HEK293 (cell line): ENCODE measurements at regions not wholly inside any gene's neighbourhood (a gene's known extent, or its start where the extent isn't known, plus 50 kb on each side); places are given as distances from the start of the nearest gene placed in this dataset.

Experiments
- CTCF ChIA-PET: fragments of 350-600 bp; formaldehyde crosslinking; extraction: SDS; loops from one replicate; lab custom pipeline; 2021; ENCODE audit warnings: antibody characterized with exemption; lab: Yijun Ruan, JAX
- POLR2A ChIA-PET: fragments of 300-600 bp; formaldehyde crosslinking; extraction: SDS; loops from one replicate; lab custom pipeline; 2020; ENCODE audit warnings: antibody characterized with exemption, inconsistent platforms; lab: Yijun Ruan, JAX
- H3K27ac ChIP-seq: fragments of 200-500 bp; sonication (Bioruptor generic); 2 replicates; pipeline ENCODE4 v1.5.1; 2014; ENCODE audit warnings: low read depth, low read length, control low read depth, inconsistent platforms; ENCODE audit errors: extremely low read depth
- H3K36me3 ChIP-seq, 2 experiments: fragments of 200-500 bp in 1 of 2; sonication (Bioruptor generic) in 1 of 2; 1 replicate in 1 of 2; 2 replicates in 1 of 2; pipeline ENCODE4 v1.5.1; 2014 to 2017; ENCODE audit warnings: inconsistent platforms in 2 of 2, low read length in 2 of 2; ENCODE audit not compliant: control insufficient read depth in 2 of 2, insufficient read depth in 1 of 2
- H3K4me1 ChIP-seq: fragments of 200-500 bp; sonication (Bioruptor generic); 2 replicates; pipeline ENCODE4 v1.5.1; 2014; ENCODE audit warnings: mild to moderate bottlenecking, low read length, inconsistent platforms; ENCODE audit not compliant: control insufficient read depth, insufficient read depth
- H3K4me3 ChIP-seq: 2 replicates; pipeline ENCODE4 v1.5.1; 2011; ENCODE audit warnings: low read depth, mild to moderate bottlenecking, control low read depth, low read length, moderate library complexity
- H3K9me3 ChIP-seq: fragments of 200-500 bp; sonication (Bioruptor generic); 2 replicates; pipeline ENCODE4 v1.5.1; 2014; ENCODE audit warnings: low read depth, low read length, inconsistent platforms; ENCODE audit not compliant: control insufficient read depth, insufficient read depth
- GFI1B ChIP-seq: fragments of 450-650 bp; formaldehyde crosslinking; IDR thresholded peaks from 2 replicates; pipeline ENCODE4 v1.5.1; 2016; ENCODE audit warnings: missing biosample characterization, missing genetic modification characterization
- MZF1 ChIP-seq: fragments of 450-650 bp; formaldehyde crosslinking; IDR thresholded peaks from 2 replicates; pipeline ENCODE4 v1.5.1; 2017; ENCODE audit warnings: missing biosample characterization, missing genetic modification characterization, borderline replicate concordance
- OSR2 ChIP-seq: fragments of 450-650 bp; formaldehyde crosslinking; IDR thresholded peaks from 2 replicates; pipeline ENCODE4 v1.5.1; 2016; ENCODE audit warnings: missing biosample characterization, missing genetic modification characterization
- RBAK ChIP-seq: fragments of 450-650 bp; formaldehyde crosslinking; IDR thresholded peaks from 2 replicates; pipeline ENCODE4 v1.5.1; 2016; ENCODE audit warnings: missing biosample characterization, missing genetic modification characterization
- ZNF175 ChIP-seq: fragments of 450-650 bp; formaldehyde crosslinking; IDR thresholded peaks from 2 replicates; pipeline ENCODE4 v1.5.1; 2016; ENCODE audit warnings: missing biosample characterization, missing genetic modification characterization
- ZNF239 ChIP-seq: fragments of 450-650 bp; formaldehyde crosslinking; IDR thresholded peaks from 2 replicates; pipeline ENCODE4 v1.5.1; 2016; ENCODE audit warnings: missing biosample characterization, missing genetic modification characterization
- ZNF266 ChIP-seq: fragments of 450-650 bp; formaldehyde crosslinking; IDR thresholded peaks from 2 replicates; pipeline ENCODE4 v1.5.1; 2016; ENCODE audit warnings: missing biosample characterization, missing genetic modification characterization, low read depth
- ZNF354C ChIP-seq: fragments of 450-650 bp; formaldehyde crosslinking; IDR thresholded peaks from 2 replicates; pipeline ENCODE4 v1.5.1; 2016; ENCODE audit warnings: missing biosample characterization, missing genetic modification characterization, low read depth, borderline replicate concordance
- ZNF394 ChIP-seq: fragments of 450-650 bp; formaldehyde crosslinking; IDR thresholded peaks from 2 replicates; pipeline ENCODE4 v1.5.1; 2016; ENCODE audit warnings: missing biosample characterization, missing genetic modification characterization, mild to moderate bottlenecking, moderate library complexity, borderline replicate concordance
- ZNF404 ChIP-seq: fragments of 450-650 bp; formaldehyde crosslinking; IDR thresholded peaks from 2 replicates; pipeline ENCODE4 v1.5.1; 2017; ENCODE audit warnings: missing biosample characterization, missing genetic modification characterization
- ZNF501 ChIP-seq: fragments of 450-650 bp; formaldehyde crosslinking; IDR thresholded peaks from 2 replicates; pipeline ENCODE4 v1.5.1; 2016; ENCODE audit warnings: missing biosample characterization, missing genetic modification characterization
- ZNF560 ChIP-seq: fragments of 450-650 bp; formaldehyde crosslinking; IDR thresholded peaks from 2 replicates; pipeline ENCODE4 v1.5.1; 2017; ENCODE audit warnings: missing biosample characterization, missing genetic modification characterization, borderline replicate concordance
- ZNF626 ChIP-seq: fragments of 450-650 bp; sonication (Bioruptor Pico); formaldehyde crosslinking; IDR thresholded peaks from 2 replicates; pipeline ENCODE4 v1.5.1; 2018; ENCODE audit warnings: missing biosample characterization, missing genetic modification characterization, inconsistent platforms
- ZNF776 ChIP-seq: fragments of 450-650 bp; formaldehyde crosslinking; IDR thresholded peaks from 2 replicates; pipeline ENCODE4 v1.5.0; 2017; ENCODE audit warnings: missing biosample characterization, missing genetic modification characterization, borderline replicate concordance
- ZXDB ChIP-seq: fragments of 450-650 bp; formaldehyde crosslinking; IDR thresholded peaks from 2 replicates; pipeline ENCODE4 v1.5.1; 2016; ENCODE audit warnings: missing biosample characterization, missing genetic modification characterization
- TF ChIP-seq, protein P1 (sequence below): fragments of 450-650 bp; formaldehyde crosslinking; IDR thresholded peaks from 2 replicates; pipeline ENCODE4 v1.5.1; 2016; ENCODE audit warnings: missing biosample characterization, missing genetic modification characterization
- TF ChIP-seq, protein P2 (sequence below): fragments of 450-650 bp; formaldehyde crosslinking; IDR thresholded peaks from 2 replicates; pipeline ENCODE4 v1.5.1; 2016; ENCODE audit warnings: missing biosample characterization, missing genetic modification characterization
- TF ChIP-seq, protein P3 (sequence below): fragments of 450-650 bp; formaldehyde crosslinking; IDR thresholded peaks from 2 replicates; pipeline ENCODE4 v1.5.1; 2016; ENCODE audit warnings: missing biosample characterization, missing genetic modification characterization
- TF ChIP-seq, protein P4 (sequence below): fragments of 450-650 bp; formaldehyde crosslinking; IDR thresholded peaks from 2 replicates; pipeline ENCODE4 v1.5.1; 2016; ENCODE audit warnings: missing biosample characterization, missing genetic modification characterization
- TF ChIP-seq, protein P5 (sequence below): fragments of 450-650 bp; formaldehyde crosslinking; IDR thresholded peaks from 2 replicates; pipeline ENCODE4 v1.5.1; 2017; ENCODE audit warnings: missing biosample characterization, missing genetic modification characterization
- TF ChIP-seq, protein P6 (sequence below): fragments of 450-650 bp; formaldehyde crosslinking; IDR thresholded peaks from 2 replicates; pipeline ENCODE4 v1.5.1; 2016; ENCODE audit warnings: missing biosample characterization, missing genetic modification characterization

DNA sequence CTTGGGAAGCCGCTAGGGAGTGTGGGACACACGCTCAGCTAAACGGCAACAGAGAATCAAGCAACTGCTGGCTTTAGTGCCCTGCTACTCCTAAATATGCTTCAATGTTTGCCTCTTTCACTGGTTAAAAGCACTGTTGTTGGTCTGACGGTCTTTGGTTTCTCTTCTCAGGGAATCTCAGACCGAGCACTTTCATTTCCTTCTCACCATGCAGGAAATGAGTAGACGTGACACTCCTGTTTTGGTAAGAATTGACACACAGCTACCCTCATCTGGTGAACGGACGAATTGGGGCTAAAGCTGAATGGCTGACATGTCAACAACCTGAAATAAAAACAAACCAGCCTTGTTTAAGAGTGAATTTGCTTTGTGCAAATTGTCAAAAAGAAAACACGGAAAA is 57.5 kb upstream of the PIWIL1 start:
- TF ChIP-seq, protein P1, sequence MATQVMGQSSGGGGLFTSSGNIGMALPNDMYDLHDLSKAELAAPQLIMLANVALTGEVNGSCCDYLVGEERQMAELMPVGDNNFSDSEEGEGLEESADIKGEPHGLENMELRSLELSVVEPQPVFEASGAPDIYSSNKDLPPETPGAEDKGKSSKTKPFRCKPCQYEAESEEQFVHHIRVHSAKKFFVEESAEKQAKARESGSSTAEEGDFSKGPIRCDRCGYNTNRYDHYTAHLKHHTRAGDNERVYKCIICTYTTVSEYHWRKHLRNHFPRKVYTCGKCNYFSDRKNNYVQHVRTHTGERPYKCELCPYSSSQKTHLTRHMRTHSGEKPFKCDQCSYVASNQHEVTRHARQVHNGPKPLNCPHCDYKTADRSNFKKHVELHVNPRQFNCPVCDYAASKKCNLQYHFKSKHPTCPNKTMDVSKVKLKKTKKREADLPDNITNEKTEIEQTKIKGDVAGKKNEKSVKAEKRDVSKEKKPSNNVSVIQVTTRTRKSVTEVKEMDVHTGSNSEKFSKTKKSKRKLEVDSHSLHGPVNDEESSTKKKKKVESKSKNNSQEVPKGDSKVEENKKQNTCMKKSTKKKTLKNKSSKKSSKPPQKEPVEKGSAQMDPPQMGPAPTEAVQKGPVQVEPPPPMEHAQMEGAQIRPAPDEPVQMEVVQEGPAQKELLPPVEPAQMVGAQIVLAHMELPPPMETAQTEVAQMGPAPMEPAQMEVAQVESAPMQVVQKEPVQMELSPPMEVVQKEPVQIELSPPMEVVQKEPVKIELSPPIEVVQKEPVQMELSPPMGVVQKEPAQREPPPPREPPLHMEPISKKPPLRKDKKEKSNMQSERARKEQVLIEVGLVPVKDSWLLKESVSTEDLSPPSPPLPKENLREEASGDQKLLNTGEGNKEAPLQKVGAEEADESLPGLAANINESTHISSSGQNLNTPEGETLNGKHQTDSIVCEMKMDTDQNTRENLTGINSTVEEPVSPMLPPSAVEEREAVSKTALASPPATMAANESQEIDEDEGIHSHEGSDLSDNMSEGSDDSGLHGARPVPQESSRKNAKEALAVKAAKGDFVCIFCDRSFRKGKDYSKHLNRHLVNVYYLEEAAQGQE (tag by site-specific recombination) = no peak
- TF ChIP-seq, protein P2, sequence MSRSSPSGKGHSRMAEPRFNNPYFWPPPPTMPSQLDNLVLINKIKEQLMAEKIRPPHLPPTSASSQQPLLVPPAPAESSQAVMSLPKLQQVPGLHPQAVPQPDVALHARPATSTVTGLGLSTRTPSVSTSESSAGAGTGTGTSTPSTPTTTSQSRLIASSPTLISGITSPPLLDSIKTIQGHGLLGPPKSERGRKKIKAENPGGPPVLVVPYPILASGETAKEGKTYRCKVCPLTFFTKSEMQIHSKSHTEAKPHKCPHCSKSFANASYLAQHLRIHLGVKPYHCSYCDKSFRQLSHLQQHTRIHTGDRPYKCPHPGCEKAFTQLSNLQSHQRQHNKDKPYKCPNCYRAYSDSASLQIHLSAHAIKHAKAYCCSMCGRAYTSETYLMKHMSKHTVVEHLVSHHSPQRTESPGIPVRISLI (tag by site-specific recombination) = no peak
- TF ChIP-seq MZF1 (no peak), ZNF239 (tag by site-specific recombination) (no peak), ZNF560 (no peak), ZNF501 (no peak)
- TF ChIP-seq, protein P3, sequence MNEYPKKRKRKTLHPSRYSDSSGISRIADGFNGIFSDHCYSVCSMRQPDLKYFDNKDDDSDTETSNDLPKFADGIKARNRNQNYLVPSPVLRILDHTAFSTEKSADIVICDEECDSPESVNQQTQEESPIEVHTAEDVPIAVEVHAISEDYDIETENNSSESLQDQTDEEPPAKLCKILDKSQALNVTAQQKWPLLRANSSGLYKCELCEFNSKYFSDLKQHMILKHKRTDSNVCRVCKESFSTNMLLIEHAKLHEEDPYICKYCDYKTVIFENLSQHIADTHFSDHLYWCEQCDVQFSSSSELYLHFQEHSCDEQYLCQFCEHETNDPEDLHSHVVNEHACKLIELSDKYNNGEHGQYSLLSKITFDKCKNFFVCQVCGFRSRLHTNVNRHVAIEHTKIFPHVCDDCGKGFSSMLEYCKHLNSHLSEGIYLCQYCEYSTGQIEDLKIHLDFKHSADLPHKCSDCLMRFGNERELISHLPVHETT = no peak
- TF ChIP-seq, protein P4, sequence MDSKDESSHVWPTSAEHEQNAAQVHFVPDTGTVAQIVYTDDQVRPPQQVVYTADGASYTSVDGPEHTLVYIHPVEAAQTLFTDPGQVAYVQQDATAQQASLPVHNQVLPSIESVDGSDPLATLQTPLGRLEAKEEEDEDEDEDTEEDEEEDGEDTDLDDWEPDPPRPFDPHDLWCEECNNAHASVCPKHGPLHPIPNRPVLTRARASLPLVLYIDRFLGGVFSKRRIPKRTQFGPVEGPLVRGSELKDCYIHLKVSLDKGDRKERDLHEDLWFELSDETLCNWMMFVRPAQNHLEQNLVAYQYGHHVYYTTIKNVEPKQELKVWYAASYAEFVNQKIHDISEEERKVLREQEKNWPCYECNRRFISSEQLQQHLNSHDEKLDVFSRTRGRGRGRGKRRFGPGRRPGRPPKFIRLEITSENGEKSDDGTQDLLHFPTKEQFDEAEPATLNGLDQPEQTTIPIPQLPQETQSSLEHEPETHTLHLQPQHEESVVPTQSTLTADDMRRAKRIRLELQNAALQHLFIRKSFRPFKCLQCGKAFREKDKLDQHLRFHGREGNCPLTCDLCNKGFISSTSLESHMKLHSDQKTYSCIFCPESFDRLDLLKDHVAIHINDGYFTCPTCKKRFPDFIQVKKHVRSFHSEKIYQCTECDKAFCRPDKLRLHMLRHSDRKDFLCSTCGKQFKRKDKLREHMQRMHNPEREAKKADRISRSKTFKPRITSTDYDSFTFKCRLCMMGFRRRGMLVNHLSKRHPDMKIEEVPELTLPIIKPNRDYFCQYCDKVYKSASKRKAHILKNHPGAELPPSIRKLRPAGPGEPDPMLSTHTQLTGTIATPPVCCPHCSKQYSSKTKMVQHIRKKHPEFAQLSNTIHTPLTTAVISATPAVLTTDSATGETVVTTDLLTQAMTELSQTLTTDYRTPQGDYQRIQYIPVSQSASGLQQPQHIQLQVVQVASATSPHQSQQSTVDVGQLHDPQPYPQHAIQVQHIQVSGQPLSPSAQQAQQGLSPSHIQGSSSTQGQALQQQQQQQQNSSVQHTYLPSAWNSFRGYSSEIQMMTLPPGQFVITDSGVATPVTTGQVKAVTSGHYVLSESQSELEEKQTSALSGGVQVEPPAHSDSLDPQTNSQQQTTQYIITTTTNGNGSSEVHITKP (tag by site-specific recombination) = no peak
- ChIA-PET POLR2A (no interaction called here), CTCF (interaction anchor here (0.6 to 1.5 kb wide), 4 partner anchors 11 to 49 kb away, joined by 3 to 4 read pairs (median 4); no protein-coding TSS in a partner anchor)
- Histone ChIP-seq H3K36me3 (no peaks in the 10 kb centered on the region), H3K27ac (no peak overlapping the region), H3K9me3 (no peaks in the 10 kb centered on the region), H3K4me3 (no peak overlapping the region), H3K4me1 (no peaks in the 10 kb centered on the region)

DNA sequence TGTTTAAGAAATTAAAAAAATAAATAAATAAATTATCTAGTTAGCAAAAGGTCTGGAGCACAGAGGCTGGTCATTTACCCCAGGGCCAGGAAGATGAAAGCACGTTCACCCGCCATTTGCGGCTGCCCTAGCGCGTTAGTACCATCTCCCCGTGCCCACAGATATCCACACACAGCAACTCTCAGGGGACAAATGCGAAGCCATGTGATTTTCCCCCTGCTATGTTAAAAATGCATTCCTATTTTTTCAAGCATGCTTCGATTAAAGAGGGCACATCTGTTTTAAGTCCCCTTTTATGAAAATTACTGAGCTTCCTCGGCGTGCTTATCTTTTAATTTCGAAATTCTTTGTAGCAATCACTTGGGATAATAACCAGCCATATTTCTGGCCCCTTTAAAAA is 56.9 kb upstream of the PIWIL1 start:
- Histone ChIP-seq H3K36me3 (no peaks in the 10 kb centered on the region), H3K27ac (no peak overlapping the region), H3K4me3 (no peak overlapping the region), H3K9me3 (no peaks in the 10 kb centered on the region), H3K4me1 (no peaks in the 10 kb centered on the region)
- TF ChIP-seq GFI1B (tag by site-specific recombination) (no peak), ZNF266 (tag by site-specific recombination) (no peak), ZNF394 (no peak), ZNF404 (tag by site-specific recombination) (no peak), OSR2 (no peak), ZNF175 (tag by site-specific recombination) (no peak), ZNF354C (no peak), ZNF626 (tag by site-specific recombination) (no peak), ZNF776 (no peak), ZXDB (tag by site-specific recombination) (no peak), RBAK (no peak)
- TF ChIP-seq, protein P5, sequence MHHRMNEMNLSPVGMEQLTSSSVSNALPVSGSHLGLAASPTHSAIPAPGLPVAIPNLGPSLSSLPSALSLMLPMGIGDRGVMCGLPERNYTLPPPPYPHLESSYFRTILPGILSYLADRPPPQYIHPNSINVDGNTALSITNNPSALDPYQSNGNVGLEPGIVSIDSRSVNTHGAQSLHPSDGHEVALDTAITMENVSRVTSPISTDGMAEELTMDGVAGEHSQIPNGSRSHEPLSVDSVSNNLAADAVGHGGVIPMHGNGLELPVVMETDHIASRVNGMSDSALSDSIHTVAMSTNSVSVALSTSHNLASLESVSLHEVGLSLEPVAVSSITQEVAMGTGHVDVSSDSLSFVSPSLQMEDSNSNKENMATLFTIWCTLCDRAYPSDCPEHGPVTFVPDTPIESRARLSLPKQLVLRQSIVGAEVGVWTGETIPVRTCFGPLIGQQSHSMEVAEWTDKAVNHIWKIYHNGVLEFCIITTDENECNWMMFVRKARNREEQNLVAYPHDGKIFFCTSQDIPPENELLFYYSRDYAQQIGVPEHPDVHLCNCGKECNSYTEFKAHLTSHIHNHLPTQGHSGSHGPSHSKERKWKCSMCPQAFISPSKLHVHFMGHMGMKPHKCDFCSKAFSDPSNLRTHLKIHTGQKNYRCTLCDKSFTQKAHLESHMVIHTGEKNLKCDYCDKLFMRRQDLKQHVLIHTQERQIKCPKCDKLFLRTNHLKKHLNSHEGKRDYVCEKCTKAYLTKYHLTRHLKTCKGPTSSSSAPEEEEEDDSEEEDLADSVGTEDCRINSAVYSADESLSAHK (tag by site-specific recombination) = no peak
- TF ChIP-seq, protein P6, sequence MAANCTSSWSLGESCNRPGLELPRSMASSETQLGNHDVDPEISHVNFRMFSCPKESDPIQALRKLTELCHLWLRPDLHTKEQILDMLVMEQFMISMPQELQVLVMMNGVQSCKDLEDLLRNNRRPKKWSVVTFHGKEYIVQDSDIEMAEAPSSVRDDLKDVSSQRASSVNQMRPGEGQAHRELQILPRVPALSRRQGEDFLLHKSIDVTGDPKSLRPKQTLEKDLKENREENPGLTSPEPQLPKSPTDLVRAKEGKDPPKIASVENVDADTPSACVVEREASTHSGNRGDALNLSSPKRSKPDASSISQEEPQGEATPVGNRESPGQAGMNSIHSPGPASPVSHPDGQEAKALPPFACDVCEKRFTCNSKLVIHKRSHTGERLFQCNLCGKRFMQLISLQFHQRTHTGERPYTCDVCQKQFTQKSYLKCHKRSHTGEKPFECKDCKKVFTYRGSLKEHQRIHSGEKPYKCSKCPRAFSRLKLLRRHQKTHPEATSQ (tag by site-specific recombination) = no peak
- CTCF ChIA-PET = interaction anchor here (0.6 to 1.5 kb wide), 13 partner anchors 8 to 1635 kb away, joined by 3 to 5 read pairs (median 3); no protein-coding TSS in a partner anchor
- POLR2A ChIA-PET = no interaction called here
